ENCODE measurements at regions not wholly inside any gene's neighbourhood (a gene's known extent, or its start where the extent isn't known, plus 50 kb on each side); places are given as distances from the start of the nearest gene placed in this dataset.
"Not testable (repeated sequence)": the region's sequence is repeated elsewhere in the genome, so short reads cannot be mapped to it uniquely, and the experiment has no call there.

DNA sequence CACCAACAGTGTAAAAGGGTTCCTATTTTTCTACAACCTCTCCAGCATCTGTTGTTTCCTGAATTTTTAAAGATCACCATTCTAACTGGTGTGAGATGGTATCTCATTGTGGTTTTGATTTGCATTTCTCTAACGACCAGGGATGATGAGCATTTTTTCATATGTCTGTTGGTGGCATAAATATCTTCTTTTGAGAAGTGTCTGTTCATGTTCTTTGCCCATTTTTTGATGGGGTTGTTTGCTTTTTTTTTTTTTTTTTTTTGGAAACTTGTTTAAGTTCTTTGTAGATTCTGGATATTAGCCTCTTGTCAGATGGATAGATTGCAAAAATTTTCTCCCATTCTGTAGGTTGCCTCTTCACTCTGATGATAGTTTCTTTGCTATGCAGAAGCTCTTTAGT lies 145.5 kb upstream of the PLXNC1 start:
- TF ChIP-seq, protein P1, sequence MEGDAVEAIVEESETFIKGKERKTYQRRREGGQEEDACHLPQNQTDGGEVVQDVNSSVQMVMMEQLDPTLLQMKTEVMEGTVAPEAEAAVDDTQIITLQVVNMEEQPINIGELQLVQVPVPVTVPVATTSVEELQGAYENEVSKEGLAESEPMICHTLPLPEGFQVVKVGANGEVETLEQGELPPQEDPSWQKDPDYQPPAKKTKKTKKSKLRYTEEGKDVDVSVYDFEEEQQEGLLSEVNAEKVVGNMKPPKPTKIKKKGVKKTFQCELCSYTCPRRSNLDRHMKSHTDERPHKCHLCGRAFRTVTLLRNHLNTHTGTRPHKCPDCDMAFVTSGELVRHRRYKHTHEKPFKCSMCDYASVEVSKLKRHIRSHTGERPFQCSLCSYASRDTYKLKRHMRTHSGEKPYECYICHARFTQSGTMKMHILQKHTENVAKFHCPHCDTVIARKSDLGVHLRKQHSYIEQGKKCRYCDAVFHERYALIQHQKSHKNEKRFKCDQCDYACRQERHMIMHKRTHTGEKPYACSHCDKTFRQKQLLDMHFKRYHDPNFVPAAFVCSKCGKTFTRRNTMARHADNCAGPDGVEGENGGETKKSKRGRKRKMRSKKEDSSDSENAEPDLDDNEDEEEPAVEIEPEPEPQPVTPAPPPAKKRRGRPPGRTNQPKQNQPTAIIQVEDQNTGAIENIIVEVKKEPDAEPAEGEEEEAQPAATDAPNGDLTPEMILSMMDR (IDR thresholded peaks at IDR 0.05): not testable (repeated sequence)
- not testable (repeated sequence) for TF ChIP-seq POLR2A (IDR thresholded peaks at IDR 0.05)
